HEK293 (cell line): ENCODE measurements at regions not wholly inside any gene's neighbourhood (a gene's known extent, or its start where the extent isn't known, plus 50 kb on each side); places are given as distances from the start of the nearest gene placed in this dataset.

Experiments
- CTCF ChIA-PET: fragments of 350-600 bp; formaldehyde crosslinking; extraction: SDS; loops from one replicate; lab custom pipeline; 2021; ENCODE audit warnings: antibody characterized with exemption; lab: Yijun Ruan, JAX
- POLR2A ChIA-PET: fragments of 300-600 bp; formaldehyde crosslinking; extraction: SDS; loops from one replicate; lab custom pipeline; 2020; ENCODE audit warnings: antibody characterized with exemption, inconsistent platforms; lab: Yijun Ruan, JAX
- H3K27ac ChIP-seq: fragments of 200-500 bp; sonication (Bioruptor generic); 2 replicates; pipeline ENCODE4 v1.5.1; 2014; ENCODE audit warnings: low read depth, low read length, control low read depth, inconsistent platforms; ENCODE audit errors: extremely low read depth
- H3K36me3 ChIP-seq, 2 experiments: fragments of 200-500 bp in 1 of 2; sonication (Bioruptor generic) in 1 of 2; 1 replicate in 1 of 2; 2 replicates in 1 of 2; pipeline ENCODE4 v1.5.1; 2014 to 2017; ENCODE audit warnings: inconsistent platforms in 2 of 2, low read length in 2 of 2; ENCODE audit not compliant: control insufficient read depth in 2 of 2, insufficient read depth in 1 of 2
- H3K4me1 ChIP-seq: fragments of 200-500 bp; sonication (Bioruptor generic); 2 replicates; pipeline ENCODE4 v1.5.1; 2014; ENCODE audit warnings: mild to moderate bottlenecking, low read length, inconsistent platforms; ENCODE audit not compliant: control insufficient read depth, insufficient read depth
- H3K4me3 ChIP-seq: 2 replicates; pipeline ENCODE4 v1.5.1; 2011; ENCODE audit warnings: low read depth, mild to moderate bottlenecking, control low read depth, low read length, moderate library complexity
- H3K9me3 ChIP-seq: fragments of 200-500 bp; sonication (Bioruptor generic); 2 replicates; pipeline ENCODE4 v1.5.1; 2014; ENCODE audit warnings: low read depth, low read length, inconsistent platforms; ENCODE audit not compliant: control insufficient read depth, insufficient read depth
- BCL6B ChIP-seq: fragments of 450-650 bp; formaldehyde crosslinking; IDR thresholded peaks from 2 replicates; pipeline ENCODE4 v1.5.1; 2017; ENCODE audit warnings: missing biosample characterization, missing genetic modification characterization
- WT1 ChIP-seq: fragments of 450-650 bp; formaldehyde crosslinking; IDR thresholded peaks from 2 replicates; pipeline ENCODE4 v1.5.1; 2016; ENCODE audit warnings: missing biosample characterization, missing genetic modification characterization
- ZBTB1 ChIP-seq: fragments of 450-650 bp; formaldehyde crosslinking; IDR thresholded peaks from 2 replicates; pipeline ENCODE4 v1.5.1; 2016; ENCODE audit warnings: missing biosample characterization, missing genetic modification characterization
- ZBTB44 ChIP-seq: fragments of 450-650 bp; IDR thresholded peaks from 2 replicates; pipeline ENCODE4 v1.5.1; 2018; ENCODE audit warnings: missing biosample characterization, mild to moderate bottlenecking, missing genetic modification characterization
- ZBTB6 ChIP-seq: fragments of 450-650 bp; formaldehyde crosslinking; IDR thresholded peaks from 2 replicates; pipeline ENCODE4 v1.5.1; 2017; ENCODE audit warnings: missing biosample characterization, missing genetic modification characterization
- ZIC2 ChIP-seq: fragments of 450-650 bp; formaldehyde crosslinking; IDR thresholded peaks from 2 replicates; pipeline ENCODE4 v1.5.1; 2016; ENCODE audit warnings: missing biosample characterization, missing genetic modification characterization
- ZNF280C ChIP-seq: fragments of 450-650 bp; formaldehyde crosslinking; IDR thresholded peaks from 2 replicates; pipeline ENCODE4 v1.5.1; 2016; ENCODE audit warnings: missing biosample characterization, missing genetic modification characterization
- ZNF398 ChIP-seq: fragments of 450-650 bp; formaldehyde crosslinking; IDR thresholded peaks from 2 replicates; pipeline ENCODE4 v1.5.1; 2017; ENCODE audit warnings: missing biosample characterization, missing genetic modification characterization
- ZNF488 ChIP-seq: fragments of 450-650 bp; formaldehyde crosslinking; IDR thresholded peaks from 2 replicates; pipeline ENCODE4 v1.5.1; 2016; ENCODE audit warnings: missing biosample characterization, missing genetic modification characterization
- ZNF544 ChIP-seq: fragments of 450-650 bp; formaldehyde crosslinking; IDR thresholded peaks from 2 replicates; pipeline ENCODE4 v1.5.0; 2017; ENCODE audit warnings: missing biosample characterization, missing genetic modification characterization
- ZNF626 ChIP-seq: fragments of 450-650 bp; sonication (Bioruptor Pico); formaldehyde crosslinking; IDR thresholded peaks from 2 replicates; pipeline ENCODE4 v1.5.1; 2018; ENCODE audit warnings: missing biosample characterization, missing genetic modification characterization, inconsistent platforms
- ZNF654 ChIP-seq: fragments of 450-650 bp; formaldehyde crosslinking; IDR thresholded peaks from 2 replicates; pipeline ENCODE4 v1.5.1; 2016; ENCODE audit warnings: low read depth, missing biosample characterization, missing genetic modification characterization
- ZNF677 ChIP-seq: fragments of 450-650 bp; IDR thresholded peaks from 2 replicates; pipeline ENCODE4 v1.5.0; 2018; ENCODE audit warnings: missing biosample characterization, mild to moderate bottlenecking, missing genetic modification characterization, moderate library complexity
- ZNF692 ChIP-seq: fragments of 450-650 bp; formaldehyde crosslinking; IDR thresholded peaks from 2 replicates; pipeline ENCODE4 v1.5.1; 2016; ENCODE audit warnings: missing biosample characterization, missing genetic modification characterization
- ZNF785 ChIP-seq: fragments of 450-650 bp; formaldehyde crosslinking; IDR thresholded peaks from 2 replicates; pipeline ENCODE4 v1.5.1; 2016; ENCODE audit warnings: missing biosample characterization, missing genetic modification characterization
- ZSCAN23 ChIP-seq: fragments of 450-650 bp; formaldehyde crosslinking; IDR thresholded peaks from 2 replicates; pipeline ENCODE4 v1.5.1; 2016; ENCODE audit warnings: missing biosample characterization, missing genetic modification characterization

GRCh38 chr18:61754039-61754583, 138.7 kb downstream of the RNF152 start:
- ChIA-PET CTCF (no interaction called here), POLR2A (no interaction called here)
- Histone ChIP-seq H3K9me3 (no peaks in the 10 kb centered on the region), H3K4me3 (no peak overlapping the region), H3K4me1 (no peaks in the 10 kb centered on the region), H3K36me3 (no peaks in the 10 kb centered on the region), H3K27ac (no peak overlapping the region)
- TF ChIP-seq BCL6B (tag by site-specific recombination) (no peak), ZNF692 (tag by site-specific recombination) (no peak), ZNF488 (tag by site-specific recombination) (no peak), ZNF677 (tag by site-specific recombination) (no peak), ZSCAN23 (tag by site-specific recombination) (no peak), ZNF785 (tag by site-specific recombination) (no peak), ZBTB6 (tag by site-specific recombination) (no peak), ZNF626 (tag by site-specific recombination) (no peak), ZBTB1 (tag by site-specific recombination) (no peak), ZBTB44 (tag by site-specific recombination) (no peak), ZNF280C (tag by site-specific recombination) (no peak), WT1 (tag by site-specific recombination) (no peak), ZNF544 (no peak), ZIC2 (tag by site-specific recombination) (no peak), ZNF654 (tag by site-specific recombination) (no peak), ZNF398 (tag by site-specific recombination) (no peak)
